ENCODE measurements at regions not wholly inside any gene's neighbourhood (a gene's known extent, or its start where the extent isn't known, plus 50 kb on each side); places are given as distances from the start of the nearest gene placed in this dataset.

DNA sequence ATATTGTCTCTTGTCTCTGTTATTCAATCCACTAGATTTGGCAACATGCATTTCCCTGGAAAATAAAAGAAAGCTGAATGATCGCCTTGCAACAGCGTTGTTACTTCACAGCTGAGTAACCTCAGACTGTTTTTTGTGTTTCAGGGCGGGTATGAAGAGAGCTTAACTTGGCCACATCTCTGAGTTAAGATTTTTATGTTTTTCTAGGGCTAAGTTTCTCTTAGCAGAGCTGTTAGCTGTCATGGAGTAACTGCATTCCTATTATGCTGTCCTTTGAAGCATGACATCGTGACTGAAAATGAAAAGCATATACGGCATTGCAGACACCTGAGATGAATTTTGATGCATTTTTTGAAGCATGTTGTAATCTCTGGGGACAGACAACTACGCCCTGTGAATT is 1798.9 kb downstream of the PCDH7 start:
- in situ Hi-C loops (cut with HindIII; ENCODE audit: low sequenced_read_pairs): no loop called here
- DNase-seq (ENCODE audit: low spot score): no peak

DNA sequence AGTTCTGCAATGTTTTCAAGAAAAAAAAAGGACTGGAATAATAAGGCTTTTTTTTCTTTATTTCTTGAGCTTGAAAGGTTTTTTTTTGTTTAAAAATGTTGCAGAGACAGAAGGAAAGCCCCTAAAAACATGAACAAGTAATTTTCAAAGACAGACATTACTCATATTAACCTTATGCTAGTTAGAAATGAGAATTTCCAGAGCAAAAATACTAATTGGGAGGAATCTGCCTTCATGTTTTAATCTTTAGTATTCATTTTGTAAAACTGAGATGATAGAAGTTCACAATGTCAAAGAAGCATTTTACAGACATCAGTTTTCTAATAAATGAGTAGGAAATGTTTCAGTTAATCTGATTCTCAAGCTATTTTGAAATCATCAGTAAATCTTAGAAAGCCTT is 1805.3 kb downstream of the PCDH7 start:
- in situ Hi-C loops (cut with HindIII; ENCODE audit: low sequenced_read_pairs): no loop called here
- DNase-seq (ENCODE audit: low spot score): no peak

DNA sequence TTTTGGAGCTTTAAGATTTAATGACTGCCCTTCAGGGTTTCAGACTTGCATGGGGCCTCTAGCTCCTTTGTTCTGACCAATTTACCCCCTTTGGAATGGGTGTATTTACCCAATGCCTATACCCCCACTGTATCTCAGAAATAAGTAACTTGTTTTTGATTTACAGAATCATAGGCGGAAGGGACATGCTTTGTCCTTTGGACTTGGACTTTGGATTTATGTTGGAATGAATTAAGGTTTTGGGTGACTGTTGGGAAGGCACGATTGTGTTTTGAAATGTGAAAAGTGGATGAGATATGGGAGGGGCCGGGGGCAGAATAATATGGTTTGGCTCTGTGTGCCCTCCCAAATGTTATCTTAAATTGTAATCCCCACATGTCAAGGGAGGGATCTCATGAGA is 1824.7 kb downstream of the PCDH7 start:
- no peak for DNase-seq (ENCODE audit: low spot score)
- in situ Hi-C loops (cut with HindIII; ENCODE audit: low sequenced_read_pairs): no loop called here

DNA sequence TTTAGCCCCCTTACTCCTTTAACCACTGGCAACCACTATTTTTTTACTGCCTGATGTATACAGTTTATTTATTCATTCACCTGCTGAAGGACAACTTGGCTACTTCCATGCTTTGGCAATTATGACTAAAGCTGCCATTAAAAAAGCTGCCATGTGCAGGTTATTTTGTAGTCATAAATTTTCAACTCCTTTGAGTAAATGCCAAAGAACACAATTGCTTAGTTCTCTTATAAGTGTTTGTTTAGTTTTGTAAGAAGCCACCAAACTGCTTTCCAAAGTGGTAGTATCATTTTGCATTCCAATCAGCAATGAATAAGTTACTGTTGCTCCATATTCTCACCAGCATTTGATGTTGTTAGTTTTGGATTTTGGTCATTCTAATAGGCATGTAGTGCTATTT is 1831.8 kb downstream of the PCDH7 start:
- in situ Hi-C loops (cut with HindIII; ENCODE audit: low sequenced_read_pairs): no loop called here
- DNase-seq (ENCODE audit: low spot score): no peak

DNA sequence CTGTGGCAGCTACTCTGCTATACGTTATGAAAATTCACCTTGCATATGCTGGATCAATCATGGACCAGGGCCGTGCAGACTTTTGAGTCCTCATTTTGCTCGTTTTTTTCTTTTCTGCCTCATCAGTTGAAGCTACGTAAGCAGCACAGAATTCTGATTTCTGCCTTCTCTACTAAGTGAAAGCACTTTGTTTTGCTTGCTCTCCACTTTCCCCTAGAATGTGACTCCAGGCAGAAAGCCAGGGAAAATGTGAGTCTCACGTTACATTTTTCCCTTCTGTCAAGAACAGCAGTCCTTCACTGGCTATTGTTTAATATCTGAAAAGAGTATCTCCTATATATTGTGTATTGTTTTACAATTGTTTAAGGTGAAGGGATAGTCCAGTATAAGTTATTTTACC is 1840.1 kb downstream of the PCDH7 start:
- in situ Hi-C loops (cut with HindIII; ENCODE audit: low sequenced_read_pairs): no loop called here
- no peak for DNase-seq (ENCODE audit: low spot score)

DNA sequence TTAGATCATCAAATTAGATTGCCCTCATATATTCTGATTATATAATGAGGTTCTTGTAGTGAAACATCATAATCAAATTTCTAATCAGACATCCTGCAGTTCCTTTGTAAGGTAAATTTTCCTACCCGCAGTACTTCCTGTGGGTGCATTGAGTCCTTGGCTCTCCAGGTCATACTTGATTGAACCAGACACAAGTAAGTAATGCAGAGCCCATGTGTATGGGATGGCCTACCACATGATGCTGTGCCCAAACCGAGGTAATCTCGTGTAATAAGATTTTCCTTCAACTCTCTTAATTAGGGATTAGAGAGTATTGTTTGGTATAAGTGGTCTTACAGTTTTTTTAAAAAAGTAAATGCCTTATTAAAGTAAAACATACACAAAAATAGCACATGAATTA is 1841.8 kb downstream of the PCDH7 start:
- no peak for DNase-seq (ENCODE audit: low spot score)
- in situ Hi-C loops (cut with HindIII; ENCODE audit: low sequenced_read_pairs): no loop called here

DNA sequence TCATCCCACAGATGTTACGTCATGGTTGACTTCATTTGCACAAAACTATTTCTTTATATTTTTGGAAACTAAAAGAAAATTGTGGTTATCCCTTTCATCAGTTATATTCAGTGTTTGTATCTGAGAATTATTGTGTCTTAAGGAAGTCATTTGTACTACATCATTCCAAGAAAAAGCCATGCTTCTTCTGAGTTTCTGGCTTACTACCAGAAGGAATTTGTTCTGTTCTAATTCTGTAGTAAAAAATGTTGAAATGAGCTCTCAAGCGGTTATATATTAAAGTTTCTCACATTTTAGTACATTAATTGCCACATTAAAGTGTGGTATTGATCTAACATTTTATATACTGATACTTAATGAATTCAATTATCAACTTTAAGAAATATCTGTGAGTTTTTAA is 1844.5 kb downstream of the PCDH7 start:
- DNase-seq (ENCODE audit: low spot score): no peak
- in situ Hi-C loops (cut with HindIII; ENCODE audit: low sequenced_read_pairs): no loop called here

DNA sequence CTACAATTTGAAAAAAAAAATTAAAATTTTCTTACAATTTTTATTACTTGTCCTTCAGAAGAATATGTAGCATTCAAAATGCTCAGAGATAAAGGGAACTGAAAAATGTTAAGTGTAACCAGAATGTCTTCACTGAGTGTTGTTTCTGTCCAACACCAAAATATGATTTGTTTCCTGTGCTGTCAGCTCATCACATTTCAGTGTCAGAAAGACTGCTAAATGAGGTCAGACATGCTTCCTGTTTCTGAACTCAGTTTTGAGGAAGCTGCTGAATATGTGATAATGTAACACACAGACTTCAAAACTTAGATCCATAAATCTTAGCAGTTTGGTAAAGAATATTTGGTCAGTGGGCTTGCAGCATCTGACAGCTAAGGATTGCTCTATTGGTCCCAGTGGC is 1849.7 kb downstream of the PCDH7 start:
- DNase-seq (ENCODE audit: low spot score): no peak
- in situ Hi-C loops (cut with HindIII; ENCODE audit: low sequenced_read_pairs): no loop called here

DNA sequence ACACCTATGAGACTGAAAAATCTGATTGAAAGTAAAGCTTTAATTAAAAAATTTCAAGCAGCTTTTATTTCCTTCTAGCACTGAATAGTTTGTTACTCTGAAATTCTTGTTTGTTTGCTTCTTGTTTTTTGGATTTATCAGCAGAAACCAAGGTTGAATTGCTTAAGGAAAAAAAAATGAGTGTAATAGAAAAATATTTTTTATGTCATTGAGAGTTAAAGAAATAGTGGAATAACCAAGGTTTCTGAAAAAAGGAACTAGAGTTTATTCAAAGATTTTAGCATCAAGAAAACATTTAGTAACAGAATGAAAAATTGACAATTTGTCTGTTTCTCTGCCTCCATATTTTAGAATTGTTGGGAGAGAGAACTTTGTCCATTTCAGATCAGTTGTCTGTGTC is 1852.2 kb downstream of the PCDH7 start:
- DNase-seq (ENCODE audit: low spot score): no peak
- in situ Hi-C loops (cut with HindIII; ENCODE audit: low sequenced_read_pairs): no loop called here

DNA sequence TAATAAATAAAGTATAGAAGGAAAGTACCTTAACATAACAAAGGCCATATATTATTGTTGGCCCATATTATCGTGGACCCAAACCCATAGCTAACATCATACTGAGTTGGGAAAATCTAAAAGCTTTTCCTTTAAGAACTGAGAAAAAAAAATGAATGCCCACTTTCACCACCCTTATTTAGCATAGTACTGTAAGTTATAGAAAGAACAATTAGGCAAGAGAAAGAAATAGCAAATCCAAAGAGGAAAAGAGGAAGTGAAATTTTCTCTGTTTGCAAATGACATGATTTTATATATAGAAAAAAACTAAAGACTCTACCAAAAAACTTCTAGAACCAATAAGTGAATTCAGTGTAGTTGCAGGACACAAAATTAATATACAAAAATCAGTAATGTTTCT is 1854.6 kb downstream of the PCDH7 start:
- no peak for DNase-seq (ENCODE audit: low spot score)
- in situ Hi-C loops (cut with HindIII; ENCODE audit: low sequenced_read_pairs): no loop called here

DNA sequence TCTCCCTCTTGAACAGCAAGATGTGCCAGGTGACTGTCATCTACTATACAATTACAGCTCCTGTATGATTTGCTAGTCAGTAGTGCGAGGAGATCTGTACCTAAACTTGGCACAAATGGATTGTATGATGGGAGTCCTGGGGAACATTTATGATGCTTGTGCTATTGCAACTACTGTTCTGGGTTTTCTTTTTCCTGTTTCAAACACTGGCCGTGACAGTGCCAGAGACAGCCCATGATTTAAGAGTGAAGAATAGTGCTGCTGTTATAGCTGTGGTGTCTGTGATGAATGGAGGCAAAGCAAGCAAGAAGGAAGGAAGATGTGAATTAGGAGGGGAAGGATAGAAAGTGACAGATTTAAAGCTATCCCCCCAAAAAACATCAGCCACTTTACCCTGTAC is 1868.9 kb downstream of the PCDH7 start:
- in situ Hi-C loops (cut with HindIII; ENCODE audit: low sequenced_read_pairs): no loop called here
- DNase-seq (ENCODE audit: low spot score): no peak

DNA sequence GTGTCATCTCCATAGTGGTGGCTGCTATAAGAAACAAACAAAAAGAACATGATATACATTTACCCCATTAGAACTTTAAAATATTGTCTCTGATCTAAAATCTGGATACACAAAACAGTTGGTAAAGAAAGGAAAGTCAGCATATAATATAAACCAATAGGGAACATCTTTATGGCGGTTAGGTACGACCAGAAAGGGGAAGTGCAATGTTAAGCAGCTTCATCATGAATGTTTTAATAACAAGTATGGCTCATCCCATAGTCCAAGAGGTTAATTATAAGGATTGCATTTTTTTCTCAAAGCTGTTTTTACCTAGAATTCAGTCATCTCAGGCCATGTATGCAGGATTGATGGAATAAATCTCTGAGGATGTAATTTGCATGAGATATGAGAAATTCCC is 1869.7 kb downstream of the PCDH7 start:
- in situ Hi-C loops (cut with HindIII; ENCODE audit: low sequenced_read_pairs): no loop called here
- no peak for DNase-seq (ENCODE audit: low spot score)

DNA sequence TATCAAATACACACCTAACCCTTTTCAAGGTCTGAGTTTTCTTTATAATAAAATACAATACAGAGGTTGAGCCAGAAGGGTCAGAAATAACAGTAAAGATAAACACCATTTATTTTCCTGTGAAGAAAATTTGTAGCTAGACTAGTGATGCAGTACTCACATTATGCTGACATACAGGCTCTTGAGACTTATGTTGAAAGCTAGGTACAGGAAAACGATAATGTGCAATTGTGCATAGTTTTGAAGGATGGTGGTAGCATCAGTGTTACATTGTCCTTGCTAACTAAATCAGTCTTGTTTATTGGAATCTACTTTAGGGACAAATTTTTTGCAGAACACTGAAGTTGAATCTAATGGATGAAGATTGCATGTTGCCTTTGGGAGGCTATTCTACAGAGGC is 1877.2 kb downstream of the PCDH7 start:
- in situ Hi-C loops (cut with HindIII; ENCODE audit: low sequenced_read_pairs): no loop called here

DNA sequence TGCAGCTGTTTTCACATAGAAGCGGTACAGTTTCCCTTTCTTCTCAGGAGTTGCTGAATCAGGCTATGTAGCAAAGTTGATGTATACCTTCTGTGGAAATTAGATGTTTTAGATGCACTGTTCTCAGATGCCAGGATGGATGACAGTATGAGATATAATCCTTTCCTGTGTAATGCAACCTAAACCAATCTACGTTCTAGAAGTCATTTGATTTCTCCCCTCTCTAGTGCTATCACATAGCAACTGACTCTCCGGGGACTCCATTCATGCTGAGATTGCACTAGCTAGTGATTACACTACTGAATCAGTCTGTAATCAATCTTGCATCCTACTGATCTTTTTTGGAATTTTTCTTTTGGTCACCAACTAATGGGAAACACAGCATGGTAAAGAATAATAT is 1881.7 kb downstream of the PCDH7 start:
- in situ Hi-C loops (cut with HindIII; ENCODE audit: low sequenced_read_pairs): no loop called here

More for the DNA sequence above, 1877.2 kb downstream of the PCDH7 start:
- DNase-seq (ENCODE audit: low spot score): no peak

DNA sequence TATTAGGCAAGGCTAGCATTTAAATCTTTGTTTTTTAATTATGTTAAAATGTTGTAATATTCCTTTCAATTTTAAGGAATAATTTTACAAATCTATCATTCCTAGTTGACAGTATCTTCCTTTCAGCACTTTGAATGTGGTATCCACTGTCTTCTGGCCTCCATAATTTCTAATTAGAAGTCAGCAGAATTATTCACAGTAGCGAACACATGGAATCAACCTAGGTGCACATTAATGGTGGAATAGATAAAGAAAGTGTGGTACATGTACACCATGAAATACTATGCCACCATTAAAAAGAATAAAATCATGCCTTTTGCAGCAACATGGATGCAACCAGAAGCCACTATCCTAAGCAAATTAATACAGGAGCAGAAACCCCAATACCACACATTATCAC is 1887.8 kb downstream of the PCDH7 start:
- in situ Hi-C loops (cut with HindIII; ENCODE audit: low sequenced_read_pairs): no loop called here
- DNase-seq (ENCODE audit: low spot score): no peak

More for the DNA sequence above, 1881.7 kb downstream of the PCDH7 start:
- no peak for DNase-seq (ENCODE audit: low spot score)

DNA sequence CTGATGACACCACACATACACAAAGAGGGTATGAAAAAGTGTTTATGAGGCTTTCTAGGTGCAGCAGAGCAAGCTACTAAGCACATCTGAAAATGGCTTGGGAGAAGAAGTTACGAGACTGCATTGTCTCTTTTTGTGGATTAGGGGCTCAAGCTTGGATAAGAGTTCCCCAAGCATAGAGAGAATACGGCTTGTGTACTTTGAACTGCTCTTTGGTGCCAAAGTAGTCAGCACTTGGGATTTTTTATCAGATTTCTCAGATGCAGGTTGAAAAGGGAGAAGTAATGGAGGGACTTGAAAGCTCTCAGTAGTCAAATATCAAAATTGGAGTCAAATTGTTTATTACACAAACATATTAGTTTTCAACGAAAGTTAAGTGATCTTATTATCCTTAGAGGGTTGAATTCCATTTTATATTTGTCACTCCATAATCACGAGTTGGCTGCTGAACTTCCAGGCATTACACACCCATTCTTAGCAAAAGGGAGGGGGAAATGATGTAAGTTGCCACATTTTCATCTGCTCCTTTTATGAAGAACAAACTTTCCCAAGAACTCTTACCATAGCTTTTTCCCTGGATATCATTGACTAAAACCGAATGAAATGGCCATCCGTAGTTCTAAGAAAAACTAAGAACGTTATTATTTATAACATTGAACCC is 1904.9 kb downstream of the PCDH7 start:
- no peak for DNase-seq (ENCODE audit: low spot score)
- in situ Hi-C loops (cut with HindIII; ENCODE audit: low sequenced_read_pairs): no loop called here

DNA sequence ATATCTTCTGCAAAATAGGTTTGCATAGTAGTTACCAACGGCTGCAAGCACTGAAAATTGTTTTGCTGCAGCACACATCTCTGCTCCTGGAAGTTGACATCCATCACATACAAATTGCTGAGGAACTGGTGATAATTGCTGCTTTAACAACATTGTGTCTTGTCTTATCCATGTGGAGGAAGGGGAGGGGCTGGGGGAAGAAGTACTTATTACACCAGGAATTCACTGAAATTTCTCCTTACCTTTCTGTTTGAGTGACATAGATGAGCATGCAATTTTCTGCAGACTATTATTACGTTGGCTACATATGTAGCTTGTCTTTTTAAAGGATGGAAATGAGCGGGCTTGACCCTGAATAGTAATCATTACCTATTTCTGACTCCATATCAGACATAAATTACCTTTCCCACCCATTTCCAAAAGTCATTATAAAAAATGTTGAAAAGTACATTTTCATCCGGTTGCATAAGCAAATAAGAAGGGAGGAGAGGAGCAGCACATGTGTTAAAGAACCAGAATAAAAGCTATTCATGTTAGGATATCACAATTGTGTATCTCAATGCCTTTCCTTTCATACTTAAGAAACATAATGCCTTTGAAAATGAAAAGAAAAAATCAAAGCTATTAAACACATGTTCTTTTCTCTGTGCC is 1905.6 kb downstream of the PCDH7 start:
- no peak for DNase-seq (ENCODE audit: low spot score)
- in situ Hi-C loops (cut with HindIII; ENCODE audit: low sequenced_read_pairs): no loop called here

DNA sequence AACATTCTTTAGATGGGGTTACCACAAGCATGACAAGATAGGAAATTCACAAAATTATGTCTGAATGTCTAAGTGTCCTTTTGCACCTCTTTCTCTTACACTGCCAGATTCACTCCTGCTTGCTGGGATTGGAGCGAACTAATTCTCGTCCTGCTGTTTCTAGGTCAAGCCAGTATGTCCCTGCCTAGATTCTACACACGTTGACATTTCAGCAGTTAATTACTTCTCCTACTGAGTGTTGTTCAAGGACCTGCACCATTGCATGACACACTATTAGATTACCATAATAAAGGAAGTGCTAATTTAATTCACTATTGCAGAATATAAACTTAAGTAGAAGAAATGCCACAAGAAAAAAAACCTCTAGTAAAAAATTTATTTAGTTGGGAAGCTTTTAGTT is 1911.7 kb downstream of the PCDH7 start:
- in situ Hi-C loops (cut with HindIII; ENCODE audit: low sequenced_read_pairs): no loop called here
- DNase-seq (ENCODE audit: low spot score): no peak

DNA sequence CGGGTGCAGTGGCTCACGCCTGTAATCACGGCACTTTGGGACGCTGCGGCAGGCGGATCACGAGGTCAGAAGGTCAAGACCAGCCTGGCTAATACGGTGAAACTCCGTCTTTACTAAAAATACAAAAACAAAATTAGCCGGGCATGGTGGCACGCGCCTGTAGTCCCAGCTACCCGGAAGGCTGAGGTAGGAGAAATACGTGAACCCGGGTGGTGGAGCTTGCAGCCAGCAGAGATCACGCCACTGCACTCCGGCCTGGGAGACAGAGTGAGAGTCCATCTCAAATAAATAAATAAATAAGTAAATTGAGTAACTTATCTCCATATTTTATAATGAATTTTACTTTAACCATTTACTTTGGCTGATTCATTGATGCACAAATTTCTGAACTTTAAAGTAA is 1913.3 kb downstream of the PCDH7 start:
- no peak for DNase-seq (ENCODE audit: low spot score)
- in situ Hi-C loops (cut with HindIII; ENCODE audit: low sequenced_read_pairs): no loop called here

DNA sequence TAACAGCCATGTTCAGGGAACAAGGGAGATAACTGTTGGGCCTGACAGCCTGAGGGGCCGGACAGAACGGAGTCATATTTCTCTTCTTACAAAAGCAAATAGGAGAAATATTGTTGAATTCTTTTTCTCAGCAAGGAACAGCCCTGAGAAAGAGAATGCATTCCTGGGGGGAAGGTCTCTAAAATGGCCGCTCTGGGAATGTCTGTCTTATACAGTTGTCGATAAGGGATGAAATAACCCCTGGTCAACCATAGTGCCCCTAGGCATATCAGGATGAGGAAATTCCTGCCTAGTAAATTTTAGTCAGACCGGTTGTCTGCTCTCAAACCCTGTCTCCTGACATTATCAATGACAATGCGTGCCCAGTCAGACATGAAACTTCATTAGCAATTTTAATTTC is 1925.5 kb downstream of the PCDH7 start:
- in situ Hi-C loops (cut with HindIII; ENCODE audit: low sequenced_read_pairs): no loop called here

DNA sequence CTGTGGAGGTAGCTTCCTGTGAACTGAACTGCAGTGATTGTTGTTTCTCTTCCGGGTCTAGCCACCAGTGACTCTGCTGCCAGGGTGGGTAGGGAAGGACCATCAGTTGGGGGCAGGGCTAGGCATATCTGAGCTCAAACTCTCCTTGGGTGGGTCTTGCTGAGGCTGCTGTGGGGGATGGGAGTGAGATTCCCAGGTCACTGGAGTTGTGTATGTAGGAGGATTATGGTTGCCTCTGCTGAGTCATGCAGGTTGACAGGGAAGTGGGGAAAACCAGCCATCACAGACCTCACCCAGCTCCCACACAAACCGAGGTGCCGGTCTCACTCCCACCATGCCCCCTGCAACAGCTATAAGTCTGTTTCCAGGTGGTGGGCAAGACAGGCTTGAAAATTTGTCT is 1937.8 kb downstream of the PCDH7 start:
- DNase-seq (ENCODE audit: low spot score): no peak
- in situ Hi-C loops (cut with HindIII; ENCODE audit: low sequenced_read_pairs): no loop called here

More for the DNA sequence above, 1925.5 kb downstream of the PCDH7 start:
- DNase-seq (ENCODE audit: low spot score): no peak

All from G401 (cell line).